ENCODE measurements at regions not wholly inside any gene's neighbourhood (a gene's known extent, or its start where the extent isn't known, plus 50 kb on each side); places are given as distances from the start of the nearest gene placed in this dataset.

GRCh38 chr18:22484471-22484870 is 66.8 kb upstream of the CTAGE1 start:
- no peaks in the 10 kb centered on the region for H3K9me3 ChIP-seq
- H3K4me1 ChIP-seq, result peaks cover 0 to 5% (median 0%) of the 10 kb centered on the region in 4 donors
- no peaks in the 10 kb centered on the region for H3K27me3 ChIP-seq
- no peak for DNase-seq
- H3K36me3 ChIP-seq, result no peaks in the 10 kb centered on the region
- no peak overlapping the region for H3K4me3 ChIP-seq
- H3K27ac ChIP-seq, result no peak overlapping the region
- TF ChIP-seq POLR2A (IDR thresholded peaks at IDR 0.05), result no peak
- TF ChIP-seq, protein P1, sequence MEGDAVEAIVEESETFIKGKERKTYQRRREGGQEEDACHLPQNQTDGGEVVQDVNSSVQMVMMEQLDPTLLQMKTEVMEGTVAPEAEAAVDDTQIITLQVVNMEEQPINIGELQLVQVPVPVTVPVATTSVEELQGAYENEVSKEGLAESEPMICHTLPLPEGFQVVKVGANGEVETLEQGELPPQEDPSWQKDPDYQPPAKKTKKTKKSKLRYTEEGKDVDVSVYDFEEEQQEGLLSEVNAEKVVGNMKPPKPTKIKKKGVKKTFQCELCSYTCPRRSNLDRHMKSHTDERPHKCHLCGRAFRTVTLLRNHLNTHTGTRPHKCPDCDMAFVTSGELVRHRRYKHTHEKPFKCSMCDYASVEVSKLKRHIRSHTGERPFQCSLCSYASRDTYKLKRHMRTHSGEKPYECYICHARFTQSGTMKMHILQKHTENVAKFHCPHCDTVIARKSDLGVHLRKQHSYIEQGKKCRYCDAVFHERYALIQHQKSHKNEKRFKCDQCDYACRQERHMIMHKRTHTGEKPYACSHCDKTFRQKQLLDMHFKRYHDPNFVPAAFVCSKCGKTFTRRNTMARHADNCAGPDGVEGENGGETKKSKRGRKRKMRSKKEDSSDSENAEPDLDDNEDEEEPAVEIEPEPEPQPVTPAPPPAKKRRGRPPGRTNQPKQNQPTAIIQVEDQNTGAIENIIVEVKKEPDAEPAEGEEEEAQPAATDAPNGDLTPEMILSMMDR (IDR thresholded peaks at IDR 0.05), result no peak

DNA sequence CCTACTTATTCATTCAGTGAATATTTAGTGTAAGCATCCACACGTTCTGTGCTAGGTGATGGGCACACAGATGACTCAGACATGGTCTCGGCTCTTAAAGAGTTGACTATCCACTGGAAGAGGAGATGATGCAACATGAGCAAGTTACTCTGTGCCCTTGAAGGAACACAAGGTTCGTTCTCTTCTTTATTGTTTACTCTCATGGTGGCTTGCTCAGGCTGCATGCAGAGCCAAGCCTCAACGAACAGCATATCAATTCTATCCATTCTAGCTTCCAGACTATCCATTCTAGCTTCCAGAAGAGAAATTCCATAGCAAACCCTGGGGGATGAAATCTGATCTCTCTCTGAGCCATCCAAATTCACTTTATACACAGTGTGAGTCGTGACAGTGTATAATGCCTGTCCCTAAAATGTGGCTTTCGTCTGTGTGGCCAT is 68.1 kb upstream of the CTAGE1 start:
- H3K27ac ChIP-seq, result no peak overlapping the region
- peaks cover 0 to 5% (median 0%) of the 10 kb centered on the region in 4 donors for H3K4me1 ChIP-seq
- no peak overlapping the region for H3K4me3 ChIP-seq
- no peaks in the 10 kb centered on the region for H3K9me3 ChIP-seq
- no peaks in the 10 kb centered on the region for H3K27me3 ChIP-seq
- H3K36me3 ChIP-seq, result no peaks in the 10 kb centered on the region
- DNase-seq, result no peak
- no peak for TF ChIP-seq POLR2A (IDR thresholded peaks at IDR 0.05)
- TF ChIP-seq, protein P1 (IDR thresholded peaks at IDR 0.05), result no peak

DNA sequence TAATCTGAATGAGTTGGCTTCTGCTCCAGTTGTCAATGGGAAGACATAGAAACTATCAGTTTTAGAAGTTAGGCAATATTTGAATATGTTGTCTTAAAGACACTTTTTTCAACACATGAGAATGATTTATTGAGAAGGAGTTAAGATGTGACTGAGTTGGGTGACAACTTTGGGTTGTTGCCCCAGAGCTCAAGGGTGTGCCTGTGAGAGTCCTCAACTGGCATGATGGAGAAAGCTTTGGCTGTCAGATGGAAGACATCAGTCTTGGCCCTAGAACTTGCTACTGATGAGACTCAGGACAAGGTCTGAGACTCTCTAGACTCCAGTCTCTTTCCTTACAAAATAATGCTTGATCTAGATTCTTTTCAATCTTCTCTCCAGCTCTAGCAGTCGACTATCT is 69.0 kb upstream of the CTAGE1 start:
- no peaks in the 10 kb centered on the region for H3K27me3 ChIP-seq
- peaks cover 0 to 5% (median 0%) of the 10 kb centered on the region in 4 donors for H3K4me1 ChIP-seq
- TF ChIP-seq, protein P1 (IDR thresholded peaks at IDR 0.05), result no peak
- no peak for TF ChIP-seq POLR2A (IDR thresholded peaks at IDR 0.05)

DNA sequence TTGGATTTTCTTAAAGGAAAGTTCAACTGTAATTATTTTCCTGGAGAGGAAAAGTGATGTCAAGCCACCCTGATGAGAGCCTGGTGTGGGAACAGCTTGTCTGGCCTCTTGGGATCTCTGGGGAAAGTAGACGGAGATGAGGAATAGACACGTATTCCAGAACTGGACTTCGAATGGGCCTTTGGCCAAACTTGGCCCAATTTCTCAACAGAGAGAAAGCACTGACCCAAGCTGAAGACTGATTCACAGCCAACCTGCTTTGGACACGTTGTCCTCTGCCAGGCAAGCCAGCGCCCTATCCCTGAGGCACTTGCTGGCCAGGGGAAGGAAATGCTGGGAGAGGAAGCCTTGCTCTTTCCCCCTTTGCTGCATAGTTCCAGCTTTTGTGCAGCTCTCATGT is 70.8 kb upstream of the CTAGE1 start:
- peak overlapping the region in 1 of 4 donors; percentile 61 for H3K27ac ChIP-seq

More for the DNA sequence above, 69.0 kb upstream of the CTAGE1 start:
- Histone ChIP-seq H3K4me3 (no peak overlapping the region), H3K36me3 (no peaks in the 10 kb centered on the region), H3K9me3 (no peaks in the 10 kb centered on the region), H3K27ac (no peak overlapping the region)
- DNase-seq, result no peak

GRCh38 chr18:22489704-22490103 is 72.0 kb upstream of the CTAGE1 start:
- Histone ChIP-seq H3K27me3 (no peaks in the 10 kb centered on the region), H3K36me3 (no peaks in the 10 kb centered on the region), H3K9me3 (no peaks in the 10 kb centered on the region), H3K27ac (peak overlapping the region in 2 of 4 donors; percentile 61 to 88), H3K4me3 (no peak overlapping the region), H3K4me1 (peaks cover 0 to 15% (median 0%) of the 10 kb centered on the region in 4 donors)
- no peak for DNase-seq
- TF ChIP-seq POLR2A (IDR thresholded peaks at IDR 0.05), result no peak
- TF ChIP-seq, protein P1 (IDR thresholded peaks at IDR 0.05), result no peak

More for the DNA sequence above, 70.8 kb upstream of the CTAGE1 start:
- H3K9me3 ChIP-seq, result no peaks in the 10 kb centered on the region
- H3K36me3 ChIP-seq, result no peaks in the 10 kb centered on the region
- no peak for DNase-seq
- peaks cover 0 to 5% (median 0%) of the 10 kb centered on the region in 4 donors for H3K4me1 ChIP-seq
- H3K27me3 ChIP-seq, result no peaks in the 10 kb centered on the region
- TF ChIP-seq, protein P1 (IDR thresholded peaks at IDR 0.05), result no peak
- TF ChIP-seq POLR2A (IDR thresholded peaks at IDR 0.05), result no peak
- no peak overlapping the region for H3K4me3 ChIP-seq

DNA sequence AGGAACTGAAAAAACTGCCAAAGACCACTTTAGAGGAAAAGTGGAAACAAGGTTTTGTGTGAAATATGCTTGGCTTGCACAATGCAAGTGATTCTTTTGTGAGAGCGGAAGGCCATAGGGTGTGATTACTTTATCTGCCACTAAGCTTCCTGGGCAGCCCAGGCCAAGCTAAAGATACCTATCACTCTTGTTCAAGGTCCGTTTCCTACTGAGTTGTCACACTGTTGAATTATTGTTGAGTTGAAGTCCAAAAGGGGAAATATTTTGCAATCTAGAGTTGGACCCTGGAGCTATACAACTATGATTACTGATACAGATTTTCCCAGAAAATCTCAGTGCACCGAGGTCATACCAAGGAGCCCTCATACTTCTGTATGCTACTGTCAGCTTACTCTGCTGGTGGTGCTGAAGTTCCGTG is 72.7 kb upstream of the CTAGE1 start:
- H3K36me3 ChIP-seq, result no peaks in the 10 kb centered on the region
- H3K4me1 ChIP-seq, result peaks cover 0 to 15% (median 0%) of the 10 kb centered on the region in 4 donors
- no peaks in the 10 kb centered on the region for H3K27me3 ChIP-seq
- peak overlapping the region in 2 of 4 donors; percentile 58 to 88 for H3K27ac ChIP-seq
- TF ChIP-seq, protein P1 (IDR thresholded peaks at IDR 0.05), result peak in 3 of 6 experiments; percentile 70 to 79 (median 71)
- no peak for TF ChIP-seq POLR2A (IDR thresholded peaks at IDR 0.05)
- no peak overlapping the region for H3K4me3 ChIP-seq
- peak in 1 of 3 donors; percentile 70 for DNase-seq
- H3K9me3 ChIP-seq, result no peaks in the 10 kb centered on the region

Measured in Peyer's patch (tissue), 4 donors.